GM23338 (cell line): ENCODE measurements at regions not wholly inside any gene's neighbourhood (a gene's known extent, or its start where the extent isn't known, plus 50 kb on each side); places are given as distances from the start of the nearest gene placed in this dataset.

Experiments
- ATAC-seq: fragments of 200-7000 bp; cut with Tn5 transposase; 3 replicates; pipeline ENCODE4 v1.9.1; 2020
- DNase-seq: peaks from one replicate; pipeline ENCODE4 v3.0.0-alpha.2; 2015; ENCODE audit warnings: low spot score
- H2AFZ ChIP-seq: fragments of 200-600 bp; sonication (generic); 2 replicates; pipeline ENCODE4 v1.8.0; 2016; ENCODE audit warnings: antibody characterized with exemption, mild to moderate bottlenecking, moderate library complexity
- H3F3A ChIP-seq: fragments of 200-600 bp; sonication (generic); replicated peaks from 2 replicates; pipeline ENCODE4 v1.8.0; 2017; ENCODE audit warnings: antibody characterized with exemption, mixed run types, low read depth
- H3K27ac ChIP-seq: fragments of 200-600 bp; sonication (generic); 2 replicates; pipeline ENCODE4 v1.6.1; 2016; ENCODE audit warnings: low read depth
- H3K27me3 ChIP-seq: fragments of 200-600 bp; sonication (generic); 2 replicates; pipeline ENCODE4 v1.8.0; 2016; ENCODE audit warnings: mild to moderate bottlenecking, mixed run types, moderate library complexity; ENCODE audit not compliant: insufficient read depth
- H3K36me3 ChIP-seq: fragments of 200-600 bp; sonication (generic); 2 replicates; pipeline ENCODE4 v1.8.0; 2016; ENCODE audit warnings: mild to moderate bottlenecking; ENCODE audit not compliant: insufficient read depth
- H3K4me1 ChIP-seq: fragments of 200-600 bp; sonication (generic); 2 replicates; pipeline ENCODE4 v1.8.0; 2016; ENCODE audit warnings: mild to moderate bottlenecking, moderate library complexity; ENCODE audit not compliant: insufficient read depth
- H3K4me2 ChIP-seq: fragments of 200-600 bp; sonication (generic); 2 replicates; pipeline ENCODE4 v1.7.1; 2017; ENCODE audit warnings: mixed run types
- H3K4me3 ChIP-seq: fragments of 200-600 bp; sonication (generic); 2 replicates; pipeline ENCODE4 v1.6.1; 2016; ENCODE audit warnings: mixed run types
- H3K79me2 ChIP-seq: fragments of 200-600 bp; sonication (generic); replicated peaks from 2 replicates; pipeline ENCODE4 v1.8.0; 2017; ENCODE audit warnings: mild to moderate bottlenecking; ENCODE audit not compliant: insufficient read depth
- H3K9me2 ChIP-seq: fragments of 200-600 bp; sonication (generic); 2 replicates; pipeline ENCODE4 v1.8.0; 2017; ENCODE audit not compliant: insufficient read depth
- H4K20me1 ChIP-seq: fragments of 200-600 bp; sonication (generic); replicated peaks from 2 replicates; pipeline ENCODE4 v1.8.0; 2017; ENCODE audit warnings: mild to moderate bottlenecking; ENCODE audit not compliant: insufficient read depth
- H3K27ac Mint-ChIP-seq: 2 replicates; pipeline ENCODE4 v1.8.0; 2020; ENCODE audit warnings: inconsistent platforms, mild to moderate bottlenecking, moderate library complexity, mixed read lengths
- H3K27me3 Mint-ChIP-seq: 3 replicates; pipeline ENCODE4 v1.8.0; 2022; ENCODE audit warnings: low read depth, mild to moderate bottlenecking, moderate library complexity, mixed read lengths, inconsistent platforms; ENCODE audit not compliant: insufficient read depth, poor library complexity
- H3K36me3 Mint-ChIP-seq: 3 replicates; pipeline ENCODE4 v1.8.0; 2021; ENCODE audit warnings: low read depth, mild to moderate bottlenecking, inconsistent platforms, moderate library complexity, mixed read lengths
- H3K4me1 Mint-ChIP-seq: 3 replicates; pipeline ENCODE4 v1.8.0; 2020; ENCODE audit warnings: mild to moderate bottlenecking, inconsistent platforms, mixed read lengths
- H3K4me3 Mint-ChIP-seq: 3 replicates; pipeline ENCODE4 v1.8.0; 2021; ENCODE audit warnings: moderate library complexity, mild to moderate bottlenecking, inconsistent platforms, mixed read lengths
- H3K9me3 Mint-ChIP-seq: 3 replicates; pipeline ENCODE4 v1.8.0; 2020; ENCODE audit warnings: moderate library complexity, mild to moderate bottlenecking, inconsistent platforms, mixed read lengths
- CREB1 ChIP-seq: fragments of 250-450 bp; sonication (Bioruptor Pico); IDR thresholded peaks from 2 replicates; pipeline ENCODE4 v1.5.0; 2020; ENCODE audit warnings: low read depth, mild to moderate bottlenecking, moderate library complexity
- EZH2phosphoT487 ChIP-seq: fragments of 200-600 bp; sonication (generic); IDR thresholded peaks from one replicate; pipeline ENCODE4 v1.8.1; 2018; ENCODE audit warnings: antibody characterized with exemption; ENCODE audit not compliant: unreplicated experiment
- POLR2AphosphoS5 ChIP-seq: IDR thresholded peaks from 2 replicates; pipeline ENCODE4 v1.6.1; 2016; ENCODE audit warnings: antibody characterized with exemption, low read depth
- REST ChIP-seq: IDR thresholded peaks from one replicate; pipeline ENCODE4 v1.6.1; 2018; ENCODE audit warnings: antibody characterized with exemption; ENCODE audit not compliant: unreplicated experiment

- TF ChIP-seq REST (no peak), CREB1 (CRISPR knock-in tag) (no peak), POLR2AphosphoS5 (no peak), EZH2phosphoT487 (no peak)
Measured at GRCh38 chr1:104526158-104526795, 776.6 kb downstream of the AMY1C start (continued).

GRCh38 chr1:104531990-104532389 is 782.3 kb downstream of the AMY1C start:
- no peaks in the 10 kb centered on the region; the same call in 2 of the 3 replicates for H3K9me3 Mint-ChIP-seq

More at GRCh38 chr1:104531990-104532389, 782.3 kb downstream of the AMY1C start:
- ATAC-seq (no peak), DNase-seq (no peak)
- Histone ChIP-seq H3K36me3 (no peaks in the 10 kb centered on the region), H3K27ac (no peak overlapping the region), H3K4me1 (peaks cover 2% of the 10 kb centered on the region), H3K4me3 (no peak overlapping the region), H3F3A (no peaks in the 10 kb centered on the region), H3K9me2 (no peaks in the 10 kb centered on the region; the same call in 1 of the 2 replicates), H3K27me3 (no peaks in the 10 kb centered on the region), H2AFZ (no peak overlapping the region), H4K20me1 (no peaks in the 10 kb centered on the region), H3K4me2 (no peak overlapping the region), H3K79me2 (no peaks in the 10 kb centered on the region)
- no peaks in the 10 kb centered on the region for H3K4me1 Mint-ChIP-seq
- H3K36me3 Mint-ChIP-seq, result no peaks in the 10 kb centered on the region
- no peak overlapping the region for H3K27ac Mint-ChIP-seq
- TF ChIP-seq REST, result no peak
- H3K27me3 Mint-ChIP-seq, result peaks cover 2% of the 10 kb centered on the region
- no peak overlapping the region for H3K4me3 Mint-ChIP-seq
